GM18517 (cell line): ENCODE measurements at regions not wholly inside any gene's neighbourhood (a gene's known extent, or its start where the extent isn't known, plus 50 kb on each side); places are given as distances from the start of the nearest gene placed in this dataset.

Experiments used
- ATAC-seq: cut with Tn5 transposase; IDR thresholded peaks from one replicate; pipeline ENCODE4 v1.9.1; 2021; ENCODE audit warnings: mild to moderate bottlenecking, moderate library complexity; ENCODE audit not compliant: unreplicated experiment

GRCh38 chr6:122092366-122092765 lies 307.1 kb upstream of the HSF2 start:
- no peak for ATAC-seq

GRCh38 chr6:122098201-122098678 lies 301.2 kb upstream of the HSF2 start:
- no peak for ATAC-seq

- no peak for ATAC-seq
Observed at GRCh38 chr6:122102026-122102425, 297.4 kb upstream of the HSF2 start.

GRCh38 chr6:122107256-122107852 lies 292.1 kb upstream of the HSF2 start:
- no peak for ATAC-seq

- ATAC-seq: no peak
Observed at GRCh38 chr6:122109075-122109474, 290.4 kb upstream of the HSF2 start.

GRCh38 chr6:122114717-122115116 lies 284.7 kb upstream of the HSF2 start:
- no peak for ATAC-seq

GRCh38 chr6:122116119-122116834 lies 283.2 kb upstream of the HSF2 start:
- ATAC-seq: no peak

GRCh38 chr6:122116835-122117627 lies 282.4 kb upstream of the HSF2 start:
- no peak for ATAC-seq

- ATAC-seq: no peak
Observed at GRCh38 chr6:122118945-122119506, 280.4 kb upstream of the HSF2 start.

- ATAC-seq: no peak
Observed at GRCh38 chr6:122122202-122122601, 277.2 kb upstream of the HSF2 start.

GRCh38 chr6:122122686-122123085 lies 276.8 kb upstream of the HSF2 start:
- ATAC-seq: no peak

- ATAC-seq: no peak
Observed at GRCh38 chr6:122124908-122125307, 274.5 kb upstream of the HSF2 start.

GRCh38 chr6:122126894-122127293 lies 272.6 kb upstream of the HSF2 start:
- no peak for ATAC-seq

- no peak for ATAC-seq
Observed at GRCh38 chr6:122128445-122128844, 271.0 kb upstream of the HSF2 start.

GRCh38 chr6:122129313-122130025 lies 270.0 kb upstream of the HSF2 start:
- ATAC-seq: no peak

GRCh38 chr6:122130026-122130348 lies 269.5 kb upstream of the HSF2 start:
- ATAC-seq: no peak

GRCh38 chr6:122130518-122130917 lies 268.9 kb upstream of the HSF2 start:
- ATAC-seq: no peak

GRCh38 chr6:122136386-122136785 lies 263.1 kb upstream of the HSF2 start:
- ATAC-seq: no peak

- no peak for ATAC-seq
Observed at GRCh38 chr6:122140031-122140430, 259.4 kb upstream of the HSF2 start.

- no peak for ATAC-seq
Observed at GRCh38 chr6:122141246-122141645, 258.2 kb upstream of the HSF2 start.
